ENCODE measurements at regions not wholly inside any gene's neighbourhood (a gene's known extent, or its start where the extent isn't known, plus 50 kb on each side); places are given as distances from the start of the nearest gene placed in this dataset.

DNA sequence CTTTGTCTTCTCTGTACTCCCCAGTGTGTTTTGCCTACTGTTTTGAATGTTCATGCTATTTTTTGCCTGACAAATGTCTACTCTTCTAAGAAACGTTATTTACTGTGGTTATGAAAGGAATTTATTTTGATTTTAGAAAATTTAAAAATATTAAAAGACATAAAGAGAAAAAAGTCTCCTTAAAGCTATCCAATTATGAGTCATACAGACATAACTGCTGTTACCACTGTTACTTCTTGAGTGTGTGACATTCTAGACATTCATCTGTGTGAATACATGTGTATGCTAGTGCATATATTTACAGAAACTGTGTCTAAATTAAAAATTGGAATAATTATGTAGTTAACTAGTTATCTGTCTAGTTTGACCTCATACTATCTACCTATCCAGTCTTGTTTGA lies 187.6 kb upstream of the SGCG start:
- TF ChIP-seq, protein P1, sequence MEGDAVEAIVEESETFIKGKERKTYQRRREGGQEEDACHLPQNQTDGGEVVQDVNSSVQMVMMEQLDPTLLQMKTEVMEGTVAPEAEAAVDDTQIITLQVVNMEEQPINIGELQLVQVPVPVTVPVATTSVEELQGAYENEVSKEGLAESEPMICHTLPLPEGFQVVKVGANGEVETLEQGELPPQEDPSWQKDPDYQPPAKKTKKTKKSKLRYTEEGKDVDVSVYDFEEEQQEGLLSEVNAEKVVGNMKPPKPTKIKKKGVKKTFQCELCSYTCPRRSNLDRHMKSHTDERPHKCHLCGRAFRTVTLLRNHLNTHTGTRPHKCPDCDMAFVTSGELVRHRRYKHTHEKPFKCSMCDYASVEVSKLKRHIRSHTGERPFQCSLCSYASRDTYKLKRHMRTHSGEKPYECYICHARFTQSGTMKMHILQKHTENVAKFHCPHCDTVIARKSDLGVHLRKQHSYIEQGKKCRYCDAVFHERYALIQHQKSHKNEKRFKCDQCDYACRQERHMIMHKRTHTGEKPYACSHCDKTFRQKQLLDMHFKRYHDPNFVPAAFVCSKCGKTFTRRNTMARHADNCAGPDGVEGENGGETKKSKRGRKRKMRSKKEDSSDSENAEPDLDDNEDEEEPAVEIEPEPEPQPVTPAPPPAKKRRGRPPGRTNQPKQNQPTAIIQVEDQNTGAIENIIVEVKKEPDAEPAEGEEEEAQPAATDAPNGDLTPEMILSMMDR (IDR thresholded peaks at IDR 0.05) = no peak
- no peak for TF ChIP-seq EZH2 (IDR thresholded peaks at IDR 0.05; ENCODE audit: borderline replicate concordance, insufficient read depth, low read depth, low read length, poor library complexity, severe bottlenecking)

Data from B cell (primary cell).